ENCODE measurements at regions not wholly inside any gene's neighbourhood (a gene's known extent, or its start where the extent isn't known, plus 50 kb on each side); places are given as distances from the start of the nearest gene placed in this dataset.

DNA sequence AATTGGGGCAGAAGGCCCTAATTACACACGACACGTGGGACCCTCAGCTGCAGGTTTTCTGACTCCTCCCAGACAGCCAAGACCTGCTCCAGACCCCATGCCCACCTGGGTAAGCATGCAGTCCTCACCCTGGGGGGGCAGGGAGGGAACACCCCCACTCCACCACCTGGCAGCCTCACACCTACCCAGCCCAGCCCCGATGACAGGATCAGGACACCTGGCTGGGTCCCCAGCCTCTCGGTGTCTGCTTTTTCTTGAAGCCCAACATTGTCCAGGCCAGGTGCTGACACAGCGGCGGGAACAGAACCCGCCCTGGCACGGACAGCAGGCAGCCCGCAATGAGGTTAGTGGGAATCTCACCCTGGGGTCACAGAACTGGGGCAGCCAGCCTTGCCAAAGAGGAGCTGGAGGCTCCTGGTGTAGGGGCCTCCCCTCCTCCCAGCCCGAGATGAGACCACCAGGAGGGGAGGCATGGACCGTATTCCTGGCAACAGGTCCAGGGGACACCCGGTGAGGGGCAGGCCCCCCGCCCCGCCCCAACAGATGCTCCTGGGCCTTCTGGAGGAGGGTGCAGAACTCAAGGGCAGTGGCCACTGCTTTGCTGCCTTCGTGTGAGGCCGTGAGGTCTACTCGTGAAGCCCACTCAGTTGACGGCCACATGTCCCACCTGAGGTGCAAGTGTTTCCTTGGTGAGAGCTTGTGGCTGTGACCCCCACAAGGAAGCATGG lies 103.8 kb downstream of the DLL1 start:
- Mint-ChIP-seq H3K4me1 (no peaks in the 10 kb centered on the region), H3K4me3 (no peak overlapping the region), H3K27ac (no peak overlapping the region), H3K9me3 (peaks cover 9% of the 10 kb centered on the region), H3K36me3 (peaks cover 4% of the 10 kb centered on the region), H3K27me3 (ENCODE audit: low read depth) (no peaks in the 10 kb centered on the region)
- no peak for DNase-seq (ENCODE audit: low spot score)
- CTCF ChIA-PET: interaction anchor here (1.1 kb wide), 1 partner anchor 397 kb away, joined by 3 read pairs; no protein-coding TSS in a partner anchor
- POLR2A ChIA-PET: no interaction called here
- no peak for ATAC-seq
- TF ChIP-seq MYBL2 (CRISPR knock-in tag; IDR thresholded peaks at IDR 0.05) (no peak), CREM (CRISPR knock-in tag; IDR thresholded peaks at IDR 0.05) (no peak), JAZF1 (CRISPR knock-in tag; IDR thresholded peaks at IDR 0.05) (no peak), EMX1 (CRISPR knock-in tag; IDR thresholded peaks at IDR 0.05) (no peak), ZNF138 (CRISPR knock-in tag; conservative IDR thresholded peaks at IDR 0.05) (no peak), KAT7 (CRISPR knock-in tag; IDR thresholded peaks at IDR 0.05; ENCODE audit: borderline replicate concordance) (no peak), FOXK1 (CRISPR knock-in tag; IDR thresholded peaks at IDR 0.05) (no peak), CDX4 (CRISPR knock-in tag; IDR thresholded peaks at IDR 0.05; ENCODE audit: borderline replicate concordance) (no peak), MXD4 (CRISPR knock-in tag; IDR thresholded peaks at IDR 0.05; ENCODE audit: borderline replicate concordance) (no peak), NFYB (CRISPR knock-in tag; conservative IDR thresholded peaks at IDR 0.05; ENCODE audit: low read depth) (no peak), JUN (CRISPR knock-in tag; IDR thresholded peaks at IDR 0.05) (no peak)
- TF ChIP-seq, protein P1, sequence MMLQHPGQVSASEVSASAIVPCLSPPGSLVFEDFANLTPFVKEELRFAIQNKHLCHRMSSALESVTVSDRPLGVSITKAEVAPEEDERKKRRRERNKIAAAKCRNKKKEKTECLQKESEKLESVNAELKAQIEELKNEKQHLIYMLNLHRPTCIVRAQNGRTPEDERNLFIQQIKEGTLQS (CRISPR knock-in tag; conservative IDR thresholded peaks at IDR 0.05): no peak
- TF ChIP-seq, protein P2, sequence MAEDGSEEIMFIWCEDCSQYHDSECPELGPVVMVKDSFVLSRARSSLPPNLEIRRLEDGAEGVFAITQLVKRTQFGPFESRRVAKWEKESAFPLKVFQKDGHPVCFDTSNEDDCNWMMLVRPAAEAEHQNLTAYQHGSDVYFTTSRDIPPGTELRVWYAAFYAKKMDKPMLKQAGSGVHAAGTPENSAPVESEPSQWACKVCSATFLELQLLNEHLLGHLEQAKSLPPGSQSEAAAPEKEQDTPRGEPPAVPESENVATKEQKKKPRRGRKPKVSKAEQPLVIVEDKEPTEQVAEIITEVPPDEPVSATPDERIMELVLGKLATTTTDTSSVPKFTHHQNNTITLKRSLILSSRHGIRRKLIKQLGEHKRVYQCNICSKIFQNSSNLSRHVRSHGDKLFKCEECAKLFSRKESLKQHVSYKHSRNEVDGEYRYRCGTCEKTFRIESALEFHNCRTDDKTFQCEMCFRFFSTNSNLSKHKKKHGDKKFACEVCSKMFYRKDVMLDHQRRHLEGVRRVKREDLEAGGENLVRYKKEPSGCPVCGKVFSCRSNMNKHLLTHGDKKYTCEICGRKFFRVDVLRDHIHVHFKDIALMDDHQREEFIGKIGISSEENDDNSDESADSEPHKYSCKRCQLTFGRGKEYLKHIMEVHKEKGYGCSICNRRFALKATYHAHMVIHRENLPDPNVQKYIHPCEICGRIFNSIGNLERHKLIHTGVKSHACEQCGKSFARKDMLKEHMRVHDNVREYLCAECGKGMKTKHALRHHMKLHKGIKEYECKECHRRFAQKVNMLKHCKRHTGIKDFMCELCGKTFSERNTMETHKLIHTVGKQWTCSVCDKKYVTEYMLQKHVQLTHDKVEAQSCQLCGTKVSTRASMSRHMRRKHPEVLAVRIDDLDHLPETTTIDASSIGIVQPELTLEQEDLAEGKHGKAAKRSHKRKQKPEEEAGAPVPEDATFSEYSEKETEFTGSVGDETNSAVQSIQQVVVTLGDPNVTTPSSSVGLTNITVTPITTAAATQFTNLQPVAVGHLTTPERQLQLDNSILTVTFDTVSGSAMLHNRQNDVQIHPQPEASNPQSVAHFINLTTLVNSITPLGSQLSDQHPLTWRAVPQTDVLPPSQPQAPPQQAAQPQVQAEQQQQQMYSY (CRISPR knock-in tag; IDR thresholded peaks at IDR 0.05): no peak
- TF ChIP-seq, protein P3, sequence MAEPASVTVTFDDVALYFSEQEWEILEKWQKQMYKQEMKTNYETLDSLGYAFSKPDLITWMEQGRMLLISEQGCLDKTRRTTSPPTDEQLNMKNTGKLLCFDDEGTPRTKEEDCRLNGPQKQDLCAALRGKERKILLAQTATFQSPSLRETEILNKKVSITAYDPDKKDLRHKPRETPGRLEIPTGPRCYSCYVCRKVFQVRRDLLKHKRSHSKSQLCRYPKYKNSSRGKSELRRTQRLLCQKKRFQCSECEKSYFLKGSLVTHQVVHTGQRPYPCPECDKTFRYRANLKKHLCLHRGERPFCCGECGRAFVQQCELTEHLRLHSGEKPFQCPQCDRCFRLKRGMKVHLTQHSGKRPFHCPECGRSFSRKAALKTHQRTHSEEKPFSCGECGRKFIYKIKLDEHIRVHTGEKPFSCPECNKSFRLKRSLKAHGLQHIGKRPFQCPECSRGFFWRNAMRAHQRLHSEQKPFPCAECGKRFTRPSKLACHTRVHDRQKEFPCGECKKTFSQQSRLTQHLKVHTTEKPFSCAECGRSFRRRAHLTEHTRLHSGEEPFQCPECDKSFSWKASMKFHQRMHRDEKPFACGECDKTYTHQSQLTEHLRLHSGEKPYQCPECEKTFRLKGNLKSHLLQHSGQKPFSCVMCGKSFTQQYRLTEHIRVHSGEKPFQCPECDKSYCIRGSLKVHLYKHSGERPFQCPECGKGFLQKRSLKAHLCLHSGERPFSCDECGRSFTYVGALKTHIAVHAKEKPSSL (CRISPR knock-in tag; conservative IDR thresholded peaks at IDR 0.05): no peak
- TF ChIP-seq, protein P4, sequence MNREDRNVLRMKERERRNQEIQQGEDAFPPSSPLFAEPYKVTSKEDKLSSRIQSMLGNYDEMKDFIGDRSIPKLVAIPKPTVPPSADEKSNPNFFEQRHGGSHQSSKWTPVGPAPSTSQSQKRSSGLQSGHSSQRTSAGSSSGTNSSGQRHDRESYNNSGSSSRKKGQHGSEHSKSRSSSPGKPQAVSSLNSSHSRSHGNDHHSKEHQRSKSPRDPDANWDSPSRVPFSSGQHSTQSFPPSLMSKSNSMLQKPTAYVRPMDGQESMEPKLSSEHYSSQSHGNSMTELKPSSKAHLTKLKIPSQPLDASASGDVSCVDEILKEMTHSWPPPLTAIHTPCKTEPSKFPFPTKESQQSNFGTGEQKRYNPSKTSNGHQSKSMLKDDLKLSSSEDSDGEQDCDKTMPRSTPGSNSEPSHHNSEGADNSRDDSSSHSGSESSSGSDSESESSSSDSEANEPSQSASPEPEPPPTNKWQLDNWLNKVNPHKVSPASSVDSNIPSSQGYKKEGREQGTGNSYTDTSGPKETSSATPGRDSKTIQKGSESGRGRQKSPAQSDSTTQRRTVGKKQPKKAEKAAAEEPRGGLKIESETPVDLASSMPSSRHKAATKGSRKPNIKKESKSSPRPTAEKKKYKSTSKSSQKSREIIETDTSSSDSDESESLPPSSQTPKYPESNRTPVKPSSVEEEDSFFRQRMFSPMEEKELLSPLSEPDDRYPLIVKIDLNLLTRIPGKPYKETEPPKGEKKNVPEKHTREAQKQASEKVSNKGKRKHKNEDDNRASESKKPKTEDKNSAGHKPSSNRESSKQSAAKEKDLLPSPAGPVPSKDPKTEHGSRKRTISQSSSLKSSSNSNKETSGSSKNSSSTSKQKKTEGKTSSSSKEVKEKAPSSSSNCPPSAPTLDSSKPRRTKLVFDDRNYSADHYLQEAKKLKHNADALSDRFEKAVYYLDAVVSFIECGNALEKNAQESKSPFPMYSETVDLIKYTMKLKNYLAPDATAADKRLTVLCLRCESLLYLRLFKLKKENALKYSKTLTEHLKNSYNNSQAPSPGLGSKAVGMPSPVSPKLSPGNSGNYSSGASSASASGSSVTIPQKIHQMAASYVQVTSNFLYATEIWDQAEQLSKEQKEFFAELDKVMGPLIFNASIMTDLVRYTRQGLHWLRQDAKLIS (CRISPR knock-in tag; IDR thresholded peaks at IDR 0.05; ENCODE audit: borderline replicate concordance): no peak

Data from WTC11 (cell line).